ENCODE measurements at regions not wholly inside any gene's neighbourhood (a gene's known extent, or its start where the extent isn't known, plus 50 kb on each side); places are given as distances from the start of the nearest gene placed in this dataset.

DNA sequence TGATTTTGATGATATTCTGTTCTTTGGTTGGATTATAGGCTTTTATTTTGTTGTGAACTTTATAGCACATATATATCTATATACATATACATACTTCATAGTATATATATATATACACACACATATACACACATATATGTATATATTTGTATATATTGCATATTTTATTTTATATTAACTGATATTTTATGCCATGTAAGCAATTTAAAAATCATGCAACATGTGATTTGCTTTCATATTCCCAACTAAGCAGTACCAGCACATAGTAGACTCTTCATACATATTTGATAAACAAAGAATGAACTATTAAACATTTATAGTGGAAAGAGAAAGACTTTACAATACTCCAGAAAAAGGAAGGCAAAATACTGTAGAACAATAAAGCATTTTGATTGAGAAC, 679.2 kb downstream of the TENT5A start:
- TF ChIP-seq, protein P1, sequence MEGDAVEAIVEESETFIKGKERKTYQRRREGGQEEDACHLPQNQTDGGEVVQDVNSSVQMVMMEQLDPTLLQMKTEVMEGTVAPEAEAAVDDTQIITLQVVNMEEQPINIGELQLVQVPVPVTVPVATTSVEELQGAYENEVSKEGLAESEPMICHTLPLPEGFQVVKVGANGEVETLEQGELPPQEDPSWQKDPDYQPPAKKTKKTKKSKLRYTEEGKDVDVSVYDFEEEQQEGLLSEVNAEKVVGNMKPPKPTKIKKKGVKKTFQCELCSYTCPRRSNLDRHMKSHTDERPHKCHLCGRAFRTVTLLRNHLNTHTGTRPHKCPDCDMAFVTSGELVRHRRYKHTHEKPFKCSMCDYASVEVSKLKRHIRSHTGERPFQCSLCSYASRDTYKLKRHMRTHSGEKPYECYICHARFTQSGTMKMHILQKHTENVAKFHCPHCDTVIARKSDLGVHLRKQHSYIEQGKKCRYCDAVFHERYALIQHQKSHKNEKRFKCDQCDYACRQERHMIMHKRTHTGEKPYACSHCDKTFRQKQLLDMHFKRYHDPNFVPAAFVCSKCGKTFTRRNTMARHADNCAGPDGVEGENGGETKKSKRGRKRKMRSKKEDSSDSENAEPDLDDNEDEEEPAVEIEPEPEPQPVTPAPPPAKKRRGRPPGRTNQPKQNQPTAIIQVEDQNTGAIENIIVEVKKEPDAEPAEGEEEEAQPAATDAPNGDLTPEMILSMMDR (IDR thresholded peaks at IDR 0.05; ENCODE audit: control extremely low read depth in 1 of 3, insufficient read depth in 1 of 3, low read depth in 1 of 3, low read length in 3 of 3), result no peak
- TF ChIP-seq POLR2AphosphoS5 (IDR thresholded peaks at IDR 0.05; ENCODE audit: low read depth, low read length) (no peak), CBX5 (IDR thresholded peaks at IDR 0.05; ENCODE audit: low read depth, low read length) (no peak), CEBPB (IDR thresholded peaks at IDR 0.05; ENCODE audit: low read depth, low read length) (no peak), EP300 (IDR thresholded peaks at IDR 0.05; ENCODE audit: borderline replicate concordance in 1 of 2, low read depth in 2 of 2, low read length in 2 of 2) (no peak), SUZ12 (IDR thresholded peaks at IDR 0.05; ENCODE audit: low read length) (no peak), TBP (IDR thresholded peaks at IDR 0.05; ENCODE audit: low read depth, low read length) (no peak), EZH2 (IDR thresholded peaks at IDR 0.05; ENCODE audit: low read depth, low read length, severe bottlenecking) (no peak), RFX5 (IDR thresholded peaks at IDR 0.05; ENCODE audit: borderline replicate concordance, low read depth, low read length) (no peak), GABPA (IDR thresholded peaks at IDR 0.05; ENCODE audit: borderline replicate concordance, insufficient read depth, low read length) (no peak)
- TF ChIP-seq, protein P2, sequence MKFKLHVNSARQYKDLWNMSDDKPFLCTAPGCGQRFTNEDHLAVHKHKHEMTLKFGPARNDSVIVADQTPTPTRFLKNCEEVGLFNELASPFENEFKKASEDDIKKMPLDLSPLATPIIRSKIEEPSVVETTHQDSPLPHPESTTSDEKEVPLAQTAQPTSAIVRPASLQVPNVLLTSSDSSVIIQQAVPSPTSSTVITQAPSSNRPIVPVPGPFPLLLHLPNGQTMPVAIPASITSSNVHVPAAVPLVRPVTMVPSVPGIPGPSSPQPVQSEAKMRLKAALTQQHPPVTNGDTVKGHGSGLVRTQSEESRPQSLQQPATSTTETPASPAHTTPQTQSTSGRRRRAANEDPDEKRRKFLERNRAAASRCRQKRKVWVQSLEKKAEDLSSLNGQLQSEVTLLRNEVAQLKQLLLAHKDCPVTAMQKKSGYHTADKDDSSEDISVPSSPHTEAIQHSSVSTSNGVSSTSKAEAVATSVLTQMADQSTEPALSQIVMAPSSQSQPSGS (IDR thresholded peaks at IDR 0.05; ENCODE audit: low read length), result no peak

All from H1 (cell line).